Transverse colon (tissue), 3 donors: ENCODE measurements at regions not wholly inside any gene's neighbourhood (a gene's known extent, or its start where the extent isn't known, plus 50 kb on each side); places are given as distances from the start of the nearest gene placed in this dataset.

Experiments
- CTCF ChIP-seq, 5 experiments: fragments of 200-600 bp in 3 of 5; fragments of 450-650 bp in 2 of 5; sonication (generic) in 3 of 5; IDR thresholded peaks; 1 replicate in 2 of 5; 2 replicates in 3 of 5; pipeline ENCODE4 v1.5.1; 2016 to 2017; ENCODE audit warnings: antibody characterized with exemption in 5 of 5, inconsistent platforms in 3 of 5, mild to moderate bottlenecking in 2 of 5, moderate library complexity in 1 of 5
- EP300 ChIP-seq: sonication (generic); formaldehyde crosslinking; IDR thresholded peaks from one replicate; pipeline ENCODE4 v1.6.1; 2017; ENCODE audit warnings: antibody characterized with exemption, low read depth
- POLR2A ChIP-seq: fragments of 450-650 bp; IDR thresholded peaks from one replicate; pipeline ENCODE4 v1.6.1; 2016; ENCODE audit warnings: antibody characterized with exemption, mild to moderate bottlenecking, moderate library complexity

- TF ChIP-seq CTCF (IDR thresholded peaks at IDR 0.05) (no peak), POLR2A (no peak), EP300 (no peak)
Measured at GRCh38 chr6:141830530-141830929, 302.2 kb upstream of the GJE1 start.
